Left lobe of liver (tissue), 2 donors: ENCODE measurements at regions not wholly inside any gene's neighbourhood (a gene's known extent, or its start where the extent isn't known, plus 50 kb on each side); places are given as distances from the start of the nearest gene placed in this dataset.
A peak's percentile ranks its signal among the peaks of the same experiment; 100 is the strongest.

Experiments
- ATAC-seq: fragments of 200-7000 bp; cut with Tn5 transposase; one replicate; pipeline ENCODE4 v1.9.1; 2020; ENCODE audit warnings: mild to moderate bottlenecking, moderate library complexity
- DNase-seq: peaks from one replicate; pipeline ENCODE4 v3.0.0-alpha.2; 2020; ENCODE audit warnings: low spot score
- donor health status: DM: no; HTN: no; CAD: no; lungs with moderate emphysema.
- donor health status: DM: no; HTN: yes; CAD: no.

DNA sequence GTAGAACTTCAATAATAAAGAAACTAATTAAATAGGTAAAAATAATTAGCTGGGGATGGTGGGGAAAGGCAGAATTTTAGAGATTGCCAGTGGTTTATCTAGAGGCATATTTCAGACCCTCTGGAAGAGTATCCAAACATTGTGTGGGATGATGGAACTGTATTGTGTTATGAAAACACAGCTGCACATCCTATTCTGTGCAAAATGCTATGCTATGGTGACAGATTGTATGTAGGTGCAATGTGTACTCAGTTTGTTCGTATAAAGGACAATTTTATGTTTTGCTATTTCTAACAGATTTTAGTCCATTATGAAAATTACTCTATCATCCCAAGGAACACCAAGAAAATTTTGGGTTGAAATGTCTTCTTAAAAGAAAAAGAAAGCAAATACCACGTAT lies 1054.7 kb downstream of the PDHA2 start:
- DNase-seq (no peak), ATAC-seq (no peak)

DNA sequence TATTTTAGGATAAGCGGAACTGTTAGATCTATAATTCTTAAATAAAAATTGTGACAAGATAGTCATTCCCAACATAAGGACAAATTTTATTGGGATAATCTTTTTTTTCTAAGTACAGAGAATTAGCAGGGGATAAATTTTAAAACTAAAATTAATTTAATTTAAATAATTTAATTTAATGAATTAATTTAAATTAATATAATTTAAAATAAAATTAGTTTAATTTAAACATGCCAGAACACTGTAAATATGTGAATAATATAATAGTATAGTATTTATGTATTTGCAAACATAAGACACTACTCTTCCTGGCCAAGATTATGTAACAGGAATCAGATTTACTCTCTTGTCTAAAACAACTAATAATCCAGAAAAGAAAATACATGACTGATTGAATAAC lies 1055.9 kb downstream of the PDHA2 start:
- no peak for DNase-seq
- ATAC-seq: no peak

- DNase-seq (no peak), ATAC-seq (no peak)
Observed at GRCh38 chr4:96912716-96913115, 1072.8 kb downstream of the PDHA2 start.

- ATAC-seq: no peak
Observed at GRCh38 chr4:96913441-96914080, 1073.7 kb downstream of the PDHA2 start.

DNA sequence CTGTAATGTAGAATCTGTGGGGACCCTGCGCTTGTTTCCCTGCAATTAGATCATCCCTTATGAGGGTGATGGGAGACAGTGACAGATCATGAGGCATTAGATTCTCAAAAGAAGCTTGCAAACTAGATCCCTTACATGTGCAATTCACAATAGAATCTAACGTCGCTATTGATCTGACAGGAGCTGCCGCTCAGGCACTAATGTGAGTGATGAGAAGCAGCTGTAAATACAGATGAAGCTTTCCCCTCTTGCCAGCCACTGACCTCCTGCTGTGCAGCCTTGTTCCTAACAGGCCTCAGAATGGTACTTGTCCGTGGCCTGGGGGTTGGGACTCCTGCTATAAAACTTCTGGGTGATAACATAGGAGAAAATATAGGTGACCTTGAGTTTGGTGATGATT lies 1076.8 kb downstream of the PDHA2 start:
- ATAC-seq (no peak), DNase-seq (no peak)

More at GRCh38 chr4:96913441-96914080, 1073.7 kb downstream of the PDHA2 start:
- DNase-seq: no peak

DNA sequence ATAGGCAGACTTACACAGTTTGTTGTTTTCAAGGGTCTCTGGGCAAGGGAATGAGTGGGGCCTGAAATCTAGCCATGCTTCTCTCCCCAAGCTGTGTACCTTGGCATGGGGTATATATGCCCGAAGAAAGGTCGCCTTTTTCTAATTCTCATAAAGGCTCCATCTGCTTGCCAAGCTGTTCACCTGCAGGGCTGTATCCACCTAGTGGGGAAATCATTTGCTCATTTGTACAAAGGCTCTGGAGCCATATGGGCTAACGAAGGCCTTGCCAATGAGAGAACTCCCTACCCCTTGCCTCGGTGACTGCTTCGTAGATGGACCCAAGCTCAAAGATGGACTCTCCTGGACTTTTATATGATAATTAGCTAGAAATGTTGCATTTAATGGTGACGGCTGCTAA lies 1097.0 kb downstream of the PDHA2 start:
- no peak for ATAC-seq
- DNase-seq: no peak

GRCh38 chr4:96946552-96946951 lies 1106.7 kb downstream of the PDHA2 start:
- ATAC-seq: no peak
- no peak for DNase-seq

DNA sequence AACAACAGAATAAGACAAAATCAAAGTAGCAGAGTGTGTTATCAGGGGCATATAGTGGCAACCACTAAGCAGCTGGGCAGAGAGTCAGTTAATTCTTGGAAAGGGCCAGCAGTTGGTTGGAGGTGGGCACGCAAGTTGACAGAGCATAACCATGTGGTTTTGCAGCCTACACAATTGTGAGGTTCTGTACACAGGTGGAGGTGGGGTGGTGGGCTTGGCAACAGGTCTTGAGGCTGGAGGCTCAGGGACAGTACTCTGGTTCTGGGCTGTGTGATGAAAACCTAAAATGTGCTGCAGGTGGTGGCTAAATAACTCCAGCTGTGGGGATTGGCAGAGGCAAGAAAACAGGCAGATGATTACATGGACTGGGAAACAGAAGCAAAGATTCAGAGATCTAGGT lies 1112.7 kb downstream of the PDHA2 start:
- no peak for DNase-seq
- no peak for ATAC-seq

DNA sequence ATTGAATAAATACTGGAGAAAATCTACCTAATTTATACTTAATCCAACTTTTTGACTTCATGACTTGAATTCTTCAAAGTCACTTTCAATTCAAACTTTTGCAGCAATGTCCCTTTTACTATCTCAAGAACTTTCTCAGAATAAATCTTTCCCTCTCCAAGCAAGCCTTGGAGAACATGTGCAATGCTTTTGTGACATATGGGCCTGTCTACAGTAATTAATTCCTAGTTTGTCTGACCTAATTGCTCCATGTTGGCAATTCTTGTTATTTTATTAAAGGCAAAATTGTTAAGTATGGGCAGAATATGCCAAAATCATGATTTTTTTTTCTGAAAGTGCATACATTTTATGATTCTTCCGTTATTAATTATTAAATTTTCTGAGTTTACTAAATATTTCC lies 1115.3 kb downstream of the PDHA2 start:
- DNase-seq (no peak), ATAC-seq (no peak)

- no peak for ATAC-seq
Observed at GRCh38 chr4:96955691-96956090, 1115.8 kb downstream of the PDHA2 start.

DNA sequence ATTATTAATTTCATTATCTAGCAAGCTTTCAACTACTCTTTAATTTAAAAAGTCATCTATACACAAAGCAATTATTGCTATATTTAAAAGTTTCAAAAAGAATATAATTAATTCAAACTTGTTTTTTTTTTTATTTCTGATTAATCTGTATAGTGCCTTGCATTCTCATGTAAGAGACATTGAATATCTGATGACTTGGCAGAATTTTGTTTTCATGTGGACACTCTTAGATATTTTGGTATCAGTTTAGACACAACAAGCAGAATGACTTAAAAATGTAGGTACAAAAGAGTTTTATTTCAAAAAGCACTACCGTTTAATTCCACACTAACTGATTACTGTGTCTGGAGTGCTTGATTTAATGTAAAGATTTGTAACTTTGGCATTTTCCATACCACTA lies 1129.6 kb downstream of the PDHA2 start:
- no peak for ATAC-seq

More at GRCh38 chr4:96955691-96956090, 1115.8 kb downstream of the PDHA2 start:
- no peak for DNase-seq

GRCh38 chr4:96972920-96973319 lies 1133.0 kb downstream of the PDHA2 start:
- DNase-seq: no peak
- no peak for ATAC-seq

More for the DNA sequence above, 1129.6 kb downstream of the PDHA2 start:
- DNase-seq: no peak

- ATAC-seq (no peak), DNase-seq (no peak)
Observed at GRCh38 chr4:96974295-96974694, 1134.4 kb downstream of the PDHA2 start.

DNA sequence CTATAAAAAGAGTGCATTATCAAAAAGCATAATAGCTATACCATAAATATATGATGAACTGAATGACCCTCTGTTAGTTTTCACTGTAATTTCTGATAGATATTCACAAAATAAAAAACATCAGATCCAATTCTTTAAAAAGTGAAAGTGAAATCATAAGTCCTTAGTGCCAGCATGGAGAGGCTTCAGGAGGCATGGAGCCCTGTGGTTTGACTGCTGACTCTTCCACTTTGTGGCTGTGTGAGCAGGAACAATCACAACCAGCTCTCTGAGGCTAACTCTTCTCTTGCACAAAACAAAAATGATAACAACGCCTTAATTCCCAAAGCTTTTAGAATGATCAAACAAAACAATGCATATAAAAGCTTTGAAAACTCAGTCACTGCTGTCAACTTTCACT lies 1143.9 kb downstream of the PDHA2 start:
- ATAC-seq (peak; percentile 86), DNase-seq (no peak)

DNA sequence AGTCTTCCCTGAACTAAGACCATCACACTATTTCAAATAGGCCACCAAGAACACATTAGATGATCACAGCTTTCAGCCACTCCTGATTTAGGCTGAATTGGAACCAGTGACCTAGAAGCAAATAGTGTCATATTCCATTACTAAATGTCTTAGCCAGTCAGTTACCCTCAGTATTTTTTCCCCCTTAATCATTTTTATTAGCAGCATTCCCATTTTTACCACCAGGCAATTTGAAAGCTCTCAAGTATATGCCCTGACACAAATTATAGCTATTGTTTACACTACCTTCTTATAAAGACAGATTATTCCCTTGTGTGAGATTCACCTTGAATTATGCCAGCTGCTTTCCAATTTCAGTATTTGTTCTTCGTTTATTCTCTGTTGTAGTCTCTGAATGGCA lies 1146.9 kb downstream of the PDHA2 start:
- ATAC-seq (no peak), DNase-seq (no peak)

DNA sequence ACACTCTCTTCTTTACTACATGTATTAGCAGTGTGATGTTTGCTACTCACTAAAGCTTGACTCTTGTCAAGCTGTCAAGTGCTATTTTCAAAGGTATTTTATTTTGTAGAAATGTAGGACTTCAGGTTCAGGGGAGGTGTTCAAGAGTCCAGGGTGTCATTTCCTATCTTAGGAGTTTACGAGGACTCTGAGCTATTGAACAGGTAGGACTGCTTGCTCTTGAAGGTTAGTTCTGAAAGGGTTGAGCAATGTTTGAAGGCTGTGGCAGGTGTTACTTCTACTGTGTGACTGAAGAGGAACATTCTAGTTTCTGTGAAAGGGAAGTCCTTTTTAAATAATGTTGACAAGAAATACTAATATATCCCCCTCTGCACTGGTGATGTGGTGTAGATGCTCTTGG lies 1151.2 kb downstream of the PDHA2 start:
- ATAC-seq (no peak), DNase-seq (no peak)

- no peak for ATAC-seq
Observed at GRCh38 chr4:96992443-96992842, 1150.8 kb downstream of the STPG2 start.

DNA sequence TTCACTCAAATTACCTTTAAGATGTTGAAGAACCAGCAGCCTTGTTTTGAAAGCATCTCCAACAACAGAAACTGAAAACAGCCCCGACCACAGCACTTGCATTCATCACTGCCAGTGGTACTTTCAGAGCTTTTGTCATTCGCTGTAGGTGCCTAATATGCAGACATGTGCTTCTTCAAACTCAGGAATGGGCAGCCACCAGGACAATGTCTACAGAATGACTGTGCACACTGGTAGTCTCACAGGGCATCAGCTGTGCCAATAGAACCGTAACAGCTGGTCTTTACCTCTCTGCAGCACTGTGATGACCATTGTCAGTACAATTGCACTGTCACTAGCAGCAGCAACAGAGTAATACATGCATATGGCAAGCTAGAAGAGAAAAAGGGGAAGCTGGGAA lies 1149.7 kb downstream of the STPG2 start:
- DNase-seq (no peak), ATAC-seq (no peak)

More at GRCh38 chr4:96992443-96992842, 1150.8 kb downstream of the STPG2 start:
- DNase-seq: no peak

- ATAC-seq (no peak), DNase-seq (no peak)
Observed at GRCh38 chr4:97003715-97004114, 1139.6 kb downstream of the STPG2 start.

DNA sequence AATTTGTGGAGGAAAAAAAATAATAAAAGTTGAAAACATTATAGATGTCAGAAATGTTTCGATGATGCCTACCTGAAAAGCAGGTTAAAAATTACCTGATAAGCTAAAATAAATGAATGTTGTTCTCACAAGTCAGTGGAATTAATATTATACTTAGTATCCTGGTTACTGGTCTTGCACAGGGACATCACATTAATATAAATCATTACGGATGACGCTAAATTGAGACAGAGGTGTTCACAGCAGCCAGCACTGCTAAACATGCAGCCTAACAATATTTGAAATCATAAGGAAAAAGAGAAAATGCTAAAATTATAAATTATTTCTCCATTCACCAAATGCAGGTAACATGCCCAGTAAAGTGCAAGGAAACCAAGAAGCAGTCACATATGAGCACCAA lies 1130.0 kb downstream of the STPG2 start:
- DNase-seq (no peak), ATAC-seq (no peak)

- ATAC-seq: no peak
- no peak for DNase-seq
Observed at GRCh38 chr4:97013711-97014110, 1129.6 kb downstream of the STPG2 start.

DNA sequence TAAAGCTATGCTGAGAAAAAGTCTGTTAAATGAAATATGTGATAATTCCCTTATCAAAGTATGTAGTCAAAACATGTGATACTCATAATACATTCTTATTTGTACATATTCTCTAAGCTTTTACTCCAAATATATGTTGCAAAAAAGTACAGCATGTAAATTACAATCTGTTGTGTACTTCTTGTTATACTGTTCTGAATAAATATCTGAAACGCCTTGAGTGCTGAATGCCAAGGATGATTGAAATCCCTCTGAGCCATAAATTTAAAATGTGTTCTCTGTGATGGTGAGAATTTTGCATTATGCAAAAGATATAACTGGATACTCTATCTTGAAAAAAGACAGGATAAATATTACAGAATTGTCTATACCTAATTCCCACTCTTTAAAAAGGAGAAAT lies 1128.0 kb downstream of the STPG2 start:
- DNase-seq (no peak), ATAC-seq (no peak)

- ATAC-seq: no peak
Observed at GRCh38 chr4:97016186-97016907, 1126.9 kb downstream of the STPG2 start.

More at GRCh38 chr4:97016186-97016907, 1126.9 kb downstream of the STPG2 start:
- no peak for DNase-seq
